ENCODE measurements at regions not wholly inside any gene's neighbourhood (a gene's known extent, or its start where the extent isn't known, plus 50 kb on each side); places are given as distances from the start of the nearest gene placed in this dataset.

- peaks cover 27% of the 10 kb centered on the region for H3K36me3 Mint-ChIP-seq (ENCODE audit: low read depth)
Observed at GRCh38 chr6:112925702-112926101, 578.6 kb downstream of the RFPL4B start.

GRCh38 chr6:112927641-112928320 lies 580.7 kb downstream of the RFPL4B start:
- H3K27me3 Mint-ChIP-seq (ENCODE audit: low read depth, poor library complexity), result no peaks in the 10 kb centered on the region

More at GRCh38 chr6:112925702-112926101, 578.6 kb downstream of the RFPL4B start:
- Mint-ChIP-seq H3K27ac (no peak overlapping the region), H3K9me3 (peaks cover 44% of the 10 kb centered on the region), H3K4me1 (peaks cover 13% of the 10 kb centered on the region), H3K27me3 (ENCODE audit: low read depth, poor library complexity) (peaks cover 2% of the 10 kb centered on the region), H3K4me3 (no peak overlapping the region)
- DNase-seq, result no peak
- no peak for TF ChIP-seq CTCF (IDR thresholded peaks at IDR 0.05)

GRCh38 chr6:112929641-112930040 lies 582.5 kb downstream of the RFPL4B start:
- no peak for DNase-seq
- Mint-ChIP-seq H3K27me3 (ENCODE audit: low read depth, poor library complexity) (no peaks in the 10 kb centered on the region), H3K9me3 (peaks cover 5% of the 10 kb centered on the region), H3K27ac (peak overlapping the region; percentile 18), H3K4me3 (no peak overlapping the region), H3K4me1 (peaks cover 16% of the 10 kb centered on the region), H3K36me3 (ENCODE audit: low read depth) (peaks cover 6% of the 10 kb centered on the region)
- TF ChIP-seq CTCF (IDR thresholded peaks at IDR 0.05), result no peak

More at GRCh38 chr6:112927641-112928320, 580.7 kb downstream of the RFPL4B start:
- no peak for DNase-seq
- Mint-ChIP-seq H3K4me3 (no peak overlapping the region), H3K27ac (no peak overlapping the region), H3K36me3 (ENCODE audit: low read depth) (peaks cover 19% of the 10 kb centered on the region), H3K9me3 (peaks cover 23% of the 10 kb centered on the region), H3K4me1 (peaks cover 16% of the 10 kb centered on the region)
- no peak for TF ChIP-seq CTCF (IDR thresholded peaks at IDR 0.05)

GRCh38 chr6:112931832-112932231 lies 584.7 kb downstream of the RFPL4B start:
- no peak overlapping the region for H3K27ac Mint-ChIP-seq
- H3K4me1 Mint-ChIP-seq, result peaks cover 16% of the 10 kb centered on the region
- peaks cover 6% of the 10 kb centered on the region for H3K36me3 Mint-ChIP-seq (ENCODE audit: low read depth)
- no peak for TF ChIP-seq CTCF (IDR thresholded peaks at IDR 0.05)
- no peak for DNase-seq
- H3K4me3 Mint-ChIP-seq, result no peak overlapping the region
- H3K9me3 Mint-ChIP-seq, result peaks cover under 1% of the 10 kb centered on the region
- no peaks in the 10 kb centered on the region for H3K27me3 Mint-ChIP-seq (ENCODE audit: low read depth, poor library complexity)

GRCh38 chr6:112933947-112934346 lies 586.8 kb downstream of the RFPL4B start:
- DNase-seq, result no peak
- H3K4me3 Mint-ChIP-seq, result no peak overlapping the region
- no peak for TF ChIP-seq CTCF (IDR thresholded peaks at IDR 0.05)
- H3K27me3 Mint-ChIP-seq (ENCODE audit: low read depth, poor library complexity), result no peaks in the 10 kb centered on the region
- no peaks in the 10 kb centered on the region for H3K9me3 Mint-ChIP-seq
- peaks cover 16% of the 10 kb centered on the region for H3K4me1 Mint-ChIP-seq
- H3K27ac Mint-ChIP-seq, result no peak overlapping the region
- peaks cover 6% of the 10 kb centered on the region for H3K36me3 Mint-ChIP-seq (ENCODE audit: low read depth)

Measured in nephron progenitor cell (in vitro differentiated cells).